ENCODE measurements at regions not wholly inside any gene's neighbourhood (a gene's known extent, or its start where the extent isn't known, plus 50 kb on each side); places are given as distances from the start of the nearest gene placed in this dataset.

DNA sequence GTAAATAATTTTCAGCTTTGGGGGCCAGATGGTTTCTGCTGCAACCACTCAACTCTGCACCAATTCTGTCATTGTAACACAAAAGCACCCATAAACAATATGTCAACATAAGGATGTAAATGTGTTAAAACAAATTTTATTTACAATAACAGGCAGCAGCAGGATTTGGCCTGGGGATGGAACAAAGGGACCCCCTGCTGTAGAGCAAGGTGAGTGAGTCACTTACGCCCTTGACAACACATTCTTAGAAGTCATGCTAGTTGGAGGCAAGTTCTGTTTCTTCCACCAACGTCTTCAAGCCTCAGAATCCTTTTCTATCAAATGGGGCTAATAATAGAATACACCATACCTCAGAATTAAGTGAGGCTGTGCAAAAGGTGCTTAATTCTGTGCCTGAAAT lies 610.2 kb upstream of the SYT4 start:
- H3K27me3 ChIP-seq (replicated peaks): no peaks in the 10 kb centered on the region
- H3K36me3 ChIP-seq (replicated peaks): no peaks in the 10 kb centered on the region
- in situ Hi-C loops (cut with HindIII; ENCODE audit: low pct_ligation_motif_present, low sequenced_read_pairs): no loop called here
- no peak overlapping the region for H3K4me3 ChIP-seq (ENCODE audit: low read depth, low read length)
- TF ChIP-seq CTCF (IDR thresholded peaks at IDR 0.05; ENCODE audit: low read depth, low read length, missing control alignments): no peak
- no peak for DNase-seq
- no peak overlapping the region for H3K27ac ChIP-seq

- no peak for TF ChIP-seq CTCF (IDR thresholded peaks at IDR 0.05; ENCODE audit: low read depth, low read length, missing control alignments)
- in situ Hi-C loops (cut with HindIII; ENCODE audit: low pct_ligation_motif_present, low sequenced_read_pairs): no loop called here
- no peak for DNase-seq
- H3K27ac ChIP-seq: no peak overlapping the region
- no peaks in the 10 kb centered on the region for H3K27me3 ChIP-seq (replicated peaks)
- H3K36me3 ChIP-seq (replicated peaks): no peaks in the 10 kb centered on the region
- no peak overlapping the region for H3K4me3 ChIP-seq (ENCODE audit: low read depth, low read length)
Observed at GRCh38 chr18:43888598-43888997, 611.3 kb upstream of the SYT4 start.

GRCh38 chr18:43893001-43893637 lies 615.8 kb upstream of the SYT4 start:
- no peak for TF ChIP-seq CTCF (IDR thresholded peaks at IDR 0.05; ENCODE audit: low read depth, low read length, missing control alignments)
- DNase-seq: peak; percentile 90

GRCh38 chr18:43904209-43904837 lies 627.0 kb upstream of the SYT4 start:
- no peak for TF ChIP-seq CTCF (IDR thresholded peaks at IDR 0.05; ENCODE audit: low read depth, low read length, missing control alignments)
- no peak overlapping the region for H3K4me3 ChIP-seq (ENCODE audit: low read depth, low read length)
- H3K27ac ChIP-seq: no peak overlapping the region
- in situ Hi-C loops (cut with HindIII; ENCODE audit: low pct_ligation_motif_present, low sequenced_read_pairs): no loop called here
- H3K27me3 ChIP-seq (replicated peaks): no peaks in the 10 kb centered on the region
- H3K36me3 ChIP-seq (replicated peaks): no peaks in the 10 kb centered on the region
- no peak for DNase-seq

More at GRCh38 chr18:43893001-43893637, 615.8 kb upstream of the SYT4 start:
- H3K4me3 ChIP-seq (ENCODE audit: low read depth, low read length): no peak overlapping the region
- no peaks in the 10 kb centered on the region for H3K36me3 ChIP-seq (replicated peaks)
- no peaks in the 10 kb centered on the region for H3K27me3 ChIP-seq (replicated peaks)
- H3K27ac ChIP-seq: no peak overlapping the region
- in situ Hi-C loops (cut with HindIII; ENCODE audit: low pct_ligation_motif_present, low sequenced_read_pairs): no loop called here

- in situ Hi-C loops (cut with HindIII; ENCODE audit: low pct_ligation_motif_present, low sequenced_read_pairs): no loop called here
- TF ChIP-seq CTCF (IDR thresholded peaks at IDR 0.05; ENCODE audit: low read depth, low read length, missing control alignments): no peak
- no peak for DNase-seq
Observed at GRCh38 chr18:43914018-43914417, 636.7 kb upstream of the SYT4 start.

DNA sequence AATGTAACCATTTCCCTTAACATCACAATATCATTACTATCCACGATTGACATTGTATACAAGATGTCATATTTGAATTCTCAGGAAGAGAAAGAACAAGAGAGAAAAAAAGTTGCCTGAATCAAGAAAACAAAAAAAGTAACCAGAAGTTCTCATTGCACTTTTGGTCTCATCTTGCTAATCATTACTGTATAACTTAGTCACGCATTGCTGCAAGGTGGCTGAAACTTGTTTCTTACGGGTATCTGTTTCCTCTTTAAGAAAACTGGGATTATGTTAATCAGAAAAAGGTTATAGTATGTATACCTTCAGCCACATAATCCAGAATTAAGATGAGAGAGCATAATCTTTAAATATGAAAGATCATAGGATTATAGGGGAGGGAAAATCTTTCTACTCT lies 639.7 kb upstream of the SYT4 start:
- no peaks in the 10 kb centered on the region for H3K36me3 ChIP-seq (replicated peaks)
- no peak for DNase-seq
- no peaks in the 10 kb centered on the region for H3K27me3 ChIP-seq (replicated peaks)
- in situ Hi-C loops (cut with HindIII; ENCODE audit: low pct_ligation_motif_present, low sequenced_read_pairs): no loop called here
- H3K27ac ChIP-seq: no peak overlapping the region
- TF ChIP-seq CTCF (IDR thresholded peaks at IDR 0.05; ENCODE audit: low read depth, low read length, missing control alignments): no peak
- H3K4me3 ChIP-seq (ENCODE audit: low read depth, low read length): no peak overlapping the region

More at GRCh38 chr18:43914018-43914417, 636.7 kb upstream of the SYT4 start:
- Histone ChIP-seq H3K27ac (no peak overlapping the region), H3K27me3 (replicated peaks) (no peaks in the 10 kb centered on the region), H3K4me3 (ENCODE audit: low read depth, low read length) (no peak overlapping the region), H3K36me3 (replicated peaks) (no peaks in the 10 kb centered on the region)

Measured in brain microvascular endothelial cell (primary cell).